ENCODE measurements at regions not wholly inside any gene's neighbourhood (a gene's known extent, or its start where the extent isn't known, plus 50 kb on each side); places are given as distances from the start of the nearest gene placed in this dataset.
A peak's percentile ranks its signal among the peaks of the same experiment; 100 is the strongest.

DNA sequence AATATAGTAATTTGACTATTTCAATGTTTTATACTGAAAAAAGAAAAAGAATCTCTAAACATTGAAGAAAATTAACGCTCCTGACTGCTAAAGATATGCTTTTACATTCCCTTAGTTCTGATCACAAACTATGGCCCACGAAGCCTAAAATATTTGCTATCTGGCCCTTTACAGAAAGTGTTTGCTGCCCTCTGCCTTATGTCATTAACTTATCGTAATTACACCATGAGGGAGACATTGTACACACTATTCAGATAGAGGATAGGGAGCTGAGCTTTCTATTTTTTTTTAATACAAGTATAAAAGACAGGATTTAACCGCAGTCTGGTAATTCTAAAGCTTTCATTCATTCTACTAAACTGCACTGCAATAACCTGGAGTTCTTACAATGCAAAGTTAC is 393.1 kb upstream of the DCC start:
- Mint-ChIP-seq H3K4me3 (no peak overlapping the region), H3K9me3 (peaks cover 2% of the 10 kb centered on the region), H3K4me1 (no peaks in the 10 kb centered on the region), H3K36me3 (ENCODE audit: low read depth) (no peaks in the 10 kb centered on the region), H3K27me3 (no peaks in the 10 kb centered on the region), H3K27ac (no peak overlapping the region)
- CTCF ChIA-PET, result no interaction called here
- ATAC-seq (ENCODE audit: low read depth) (no peak), DNase-seq (no peak)
- POLR2A ChIA-PET, result no interaction called here
- TF ChIP-seq, protein P1, sequence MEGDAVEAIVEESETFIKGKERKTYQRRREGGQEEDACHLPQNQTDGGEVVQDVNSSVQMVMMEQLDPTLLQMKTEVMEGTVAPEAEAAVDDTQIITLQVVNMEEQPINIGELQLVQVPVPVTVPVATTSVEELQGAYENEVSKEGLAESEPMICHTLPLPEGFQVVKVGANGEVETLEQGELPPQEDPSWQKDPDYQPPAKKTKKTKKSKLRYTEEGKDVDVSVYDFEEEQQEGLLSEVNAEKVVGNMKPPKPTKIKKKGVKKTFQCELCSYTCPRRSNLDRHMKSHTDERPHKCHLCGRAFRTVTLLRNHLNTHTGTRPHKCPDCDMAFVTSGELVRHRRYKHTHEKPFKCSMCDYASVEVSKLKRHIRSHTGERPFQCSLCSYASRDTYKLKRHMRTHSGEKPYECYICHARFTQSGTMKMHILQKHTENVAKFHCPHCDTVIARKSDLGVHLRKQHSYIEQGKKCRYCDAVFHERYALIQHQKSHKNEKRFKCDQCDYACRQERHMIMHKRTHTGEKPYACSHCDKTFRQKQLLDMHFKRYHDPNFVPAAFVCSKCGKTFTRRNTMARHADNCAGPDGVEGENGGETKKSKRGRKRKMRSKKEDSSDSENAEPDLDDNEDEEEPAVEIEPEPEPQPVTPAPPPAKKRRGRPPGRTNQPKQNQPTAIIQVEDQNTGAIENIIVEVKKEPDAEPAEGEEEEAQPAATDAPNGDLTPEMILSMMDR (IDR thresholded peaks at IDR 0.05), result no peak
- intact Hi-C loops (cut with micrococcal nuclease), result no loop called here

DNA sequence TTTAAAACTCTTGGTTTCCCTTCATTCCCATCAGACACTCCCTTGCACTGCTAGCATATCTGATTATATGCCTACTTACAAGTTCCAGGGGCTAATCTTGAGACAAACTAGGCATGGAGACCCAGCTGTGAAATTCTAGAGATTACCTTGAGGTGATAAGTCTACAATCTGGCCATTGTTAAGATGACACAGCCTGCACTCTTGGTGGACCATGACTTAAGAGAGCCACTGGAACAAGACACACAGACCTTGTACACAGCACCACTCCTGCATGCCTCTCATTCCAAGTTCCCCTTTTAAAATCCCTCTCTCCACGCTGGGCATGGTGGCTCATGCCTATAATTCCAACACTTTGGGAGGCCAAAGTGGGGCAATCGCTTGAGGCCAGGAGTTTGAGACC is 387.2 kb upstream of the DCC start:
- Mint-ChIP-seq H3K36me3 (ENCODE audit: low read depth) (no peaks in the 10 kb centered on the region), H3K4me3 (no peak overlapping the region), H3K27ac (no peak overlapping the region), H3K27me3 (no peaks in the 10 kb centered on the region), H3K4me1 (peaks cover 1% of the 10 kb centered on the region), H3K9me3 (peaks cover 2% of the 10 kb centered on the region)
- ATAC-seq (ENCODE audit: low read depth) (no peak), DNase-seq (no peak)
- TF ChIP-seq, protein P1 (IDR thresholded peaks at IDR 0.05), result no peak
- CTCF ChIA-PET, result no interaction called here
- POLR2A ChIA-PET, result no interaction called here
- intact Hi-C loops (cut with micrococcal nuclease), result loop anchor here (10.0 kb wide), 1 partner anchor 52 kb away; no protein-coding TSS in a partner anchor

DNA sequence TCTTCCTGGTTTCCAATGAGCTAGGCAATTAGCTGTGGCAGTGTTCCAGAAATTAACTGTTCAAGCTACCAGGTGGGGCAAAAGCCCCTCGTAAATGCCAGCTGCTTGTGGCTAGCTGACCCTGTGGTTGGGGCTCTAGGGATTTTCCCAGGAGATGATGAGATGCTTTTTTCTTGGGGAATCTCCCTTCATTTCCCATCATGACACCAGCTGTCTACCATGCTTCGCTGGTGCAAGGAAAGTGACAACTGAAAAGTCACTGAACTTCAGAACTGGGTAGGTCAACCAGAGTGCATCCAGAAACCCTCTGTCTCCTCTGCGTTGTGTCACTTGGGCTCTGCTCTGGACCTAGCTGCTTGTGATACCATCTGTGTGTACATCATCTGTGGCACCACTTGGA is 386.5 kb upstream of the DCC start:
- peaks cover 1% of the 10 kb centered on the region for H3K4me1 Mint-ChIP-seq
- no peaks in the 10 kb centered on the region for H3K36me3 Mint-ChIP-seq (ENCODE audit: low read depth)
- no peak for DNase-seq
- ChIA-PET CTCF (no interaction called here), POLR2A (no interaction called here)
- no peak overlapping the region for H3K27ac Mint-ChIP-seq
- ATAC-seq (ENCODE audit: low read depth), result peak; percentile 42
- peaks cover 2% of the 10 kb centered on the region for H3K9me3 Mint-ChIP-seq
- no peaks in the 10 kb centered on the region for H3K27me3 Mint-ChIP-seq
- intact Hi-C loops (cut with micrococcal nuclease), result loop anchor here (10.0 kb wide), 1 partner anchor 51 kb away; no protein-coding TSS in a partner anchor
- H3K4me3 Mint-ChIP-seq, result no peak overlapping the region
- TF ChIP-seq, protein P1 (IDR thresholded peaks at IDR 0.05), result no peak

DNA sequence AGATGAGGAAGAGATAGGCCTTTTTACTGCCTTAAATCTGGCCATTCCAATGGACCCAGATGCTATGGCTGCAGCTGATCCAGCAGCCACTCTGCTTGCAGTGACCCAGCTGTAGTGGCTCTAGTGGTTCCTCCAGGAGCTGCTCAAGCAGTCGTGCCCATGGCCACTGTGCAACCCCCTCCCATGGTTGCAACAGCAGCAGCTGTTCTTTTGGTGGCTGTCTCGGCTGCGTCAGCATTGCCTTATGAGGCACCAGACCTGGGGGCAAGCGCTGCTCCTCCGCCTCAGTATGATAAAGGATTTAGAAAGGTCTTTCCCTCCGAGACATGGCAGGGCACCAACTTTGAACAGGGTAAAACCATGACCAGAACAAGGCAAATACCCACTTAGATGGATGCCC is 384.9 kb upstream of the DCC start:
- no peak for ATAC-seq (ENCODE audit: low read depth)

DNA sequence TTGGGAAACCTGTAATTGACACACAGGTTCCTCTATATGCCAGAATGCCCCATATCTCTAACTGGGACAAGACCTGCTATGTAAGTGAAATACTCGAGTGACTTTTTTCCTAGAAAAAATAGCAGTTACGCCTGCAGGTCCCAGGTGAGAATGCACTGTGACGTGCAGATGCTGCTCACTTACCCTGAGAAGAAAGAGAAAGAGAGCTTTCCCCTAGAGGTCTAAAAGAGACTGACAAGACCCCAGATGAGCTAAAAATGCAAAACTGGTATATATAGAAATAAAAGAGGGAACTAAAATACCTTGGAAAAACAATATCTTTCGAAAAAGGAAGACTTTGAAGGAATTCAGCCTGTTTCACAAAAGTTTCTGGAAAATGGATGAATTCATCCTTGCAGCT is 383.0 kb upstream of the DCC start:
- CTCF ChIA-PET, result no interaction called here
- TF ChIP-seq, protein P1 (IDR thresholded peaks at IDR 0.05), result no peak
- POLR2A ChIA-PET, result no interaction called here
- Mint-ChIP-seq H3K36me3 (ENCODE audit: low read depth) (no peaks in the 10 kb centered on the region), H3K4me1 (peaks cover 1% of the 10 kb centered on the region), H3K27me3 (no peaks in the 10 kb centered on the region), H3K27ac (no peak overlapping the region), H3K9me3 (no peaks in the 10 kb centered on the region), H3K4me3 (no peak overlapping the region)
- intact Hi-C loops (cut with micrococcal nuclease), result loop anchor here (10.0 kb wide), 1 partner anchor 48 kb away; no protein-coding TSS in a partner anchor
- ATAC-seq (ENCODE audit: low read depth), result no peak
- no peak for DNase-seq

More for the DNA sequence above, 384.9 kb upstream of the DCC start:
- CTCF ChIA-PET, result no interaction called here
- no peak overlapping the region for H3K4me3 Mint-ChIP-seq
- no peaks in the 10 kb centered on the region for H3K36me3 Mint-ChIP-seq (ENCODE audit: low read depth)
- no peak overlapping the region for H3K27ac Mint-ChIP-seq
- H3K4me1 Mint-ChIP-seq, result peaks cover 1% of the 10 kb centered on the region
- intact Hi-C loops (cut with micrococcal nuclease), result loop anchor here (10.0 kb wide), 1 partner anchor 50 kb away; no protein-coding TSS in a partner anchor
- TF ChIP-seq, protein P1 (IDR thresholded peaks at IDR 0.05), result no peak
- no peak for DNase-seq
- H3K27me3 Mint-ChIP-seq, result no peaks in the 10 kb centered on the region
- POLR2A ChIA-PET, result no interaction called here
- H3K9me3 Mint-ChIP-seq, result peaks cover 2% of the 10 kb centered on the region

All from activated B cell treated with CpG ODN at 0.5 μM for 24 hours (primary cell).